Activated CD8-positive, alpha-beta memory T cell treated with anti-CD3 and anti-CD28 coated beads, Interleukin-2, amount 50 U/mL, for 48 hours (primary cell): ENCODE measurements at regions not wholly inside any gene's neighbourhood (a gene's known extent, or its start where the extent isn't known, plus 50 kb on each side); places are given as distances from the start of the nearest gene placed in this dataset.

Experiments
- DNase-seq: peaks from one replicate; pipeline ENCODE4 v3.0.0-alpha.2; 2020

DNA sequence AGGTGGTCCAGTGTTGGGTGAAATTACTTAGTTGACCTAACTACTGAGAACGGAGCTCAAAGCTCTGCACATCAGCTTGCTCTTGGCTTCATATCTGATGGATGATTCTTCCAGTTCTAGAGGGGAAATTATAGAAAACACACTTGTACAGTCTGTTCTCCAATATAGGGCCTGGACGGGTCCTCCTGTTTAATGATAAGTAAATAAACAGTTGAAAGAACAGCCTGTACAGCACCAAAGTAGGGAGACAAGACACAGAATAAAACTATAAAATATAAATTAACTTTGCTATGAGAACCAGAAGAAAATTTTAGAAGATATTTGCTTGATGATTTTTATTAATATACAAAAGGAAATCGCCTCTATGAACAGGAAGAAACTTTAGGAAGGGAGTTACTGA lies 271.7 kb downstream of the STK31 start:
- no peak for DNase-seq

DNA sequence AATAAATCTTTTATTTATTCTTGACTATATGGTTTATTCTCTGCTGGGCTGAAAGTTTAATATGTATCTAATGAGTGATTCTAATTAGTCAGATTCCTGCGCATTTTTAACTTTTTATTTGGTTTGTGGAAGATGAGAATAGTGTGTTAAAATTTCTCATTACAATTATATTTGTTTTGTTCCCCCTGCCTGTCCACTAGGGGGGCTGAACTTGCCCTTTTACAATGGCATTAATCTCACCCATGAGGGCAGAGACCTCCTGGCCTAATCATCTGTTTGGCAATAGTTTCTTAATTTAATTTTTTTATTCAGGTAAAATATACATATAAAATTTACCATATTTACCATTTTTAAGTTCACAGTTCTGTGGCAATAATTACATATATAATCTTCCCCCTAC lies 278.5 kb upstream of the NPY start:
- no peak for DNase-seq

DNA sequence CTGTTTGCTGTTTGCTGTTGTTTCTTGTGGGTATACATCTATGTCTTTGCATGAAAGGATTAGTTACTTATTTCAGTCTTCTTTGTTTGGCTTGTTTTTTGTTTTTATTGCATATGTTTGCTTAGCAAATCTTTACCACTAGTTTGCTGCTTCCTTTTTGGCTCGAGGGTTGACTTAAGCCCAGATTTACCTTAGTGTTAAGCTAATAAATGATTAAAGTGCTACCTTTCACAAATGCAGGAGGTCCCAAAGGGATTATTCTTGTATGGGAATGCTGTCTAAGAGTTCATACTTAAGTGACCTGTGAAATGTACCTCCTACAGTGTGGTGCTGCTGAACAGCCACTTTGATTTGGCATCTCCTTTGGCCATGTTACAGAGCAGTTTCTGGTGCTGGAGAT lies 273.5 kb upstream of the NPY start:
- no peak for DNase-seq

DNA sequence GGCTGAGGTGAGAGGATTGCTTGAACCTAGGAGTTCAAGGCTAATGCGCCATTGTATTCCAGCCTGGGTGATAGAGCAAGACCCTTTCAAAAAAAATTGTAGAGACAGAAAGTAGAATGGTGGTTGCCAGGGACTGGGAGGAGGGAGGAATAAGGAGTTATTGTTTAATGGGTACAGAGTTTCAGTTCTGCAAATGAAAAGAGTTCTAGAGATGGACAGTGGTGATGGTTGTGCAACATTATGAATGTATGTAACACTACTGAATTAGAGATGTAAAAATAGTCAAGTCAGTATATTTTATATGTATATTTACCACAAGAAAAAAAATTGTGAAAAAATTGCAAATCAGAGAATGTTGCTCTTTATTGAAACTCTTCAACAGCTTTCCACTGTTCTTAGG lies 266.5 kb upstream of the NPY start:
- DNase-seq = no peak

DNA sequence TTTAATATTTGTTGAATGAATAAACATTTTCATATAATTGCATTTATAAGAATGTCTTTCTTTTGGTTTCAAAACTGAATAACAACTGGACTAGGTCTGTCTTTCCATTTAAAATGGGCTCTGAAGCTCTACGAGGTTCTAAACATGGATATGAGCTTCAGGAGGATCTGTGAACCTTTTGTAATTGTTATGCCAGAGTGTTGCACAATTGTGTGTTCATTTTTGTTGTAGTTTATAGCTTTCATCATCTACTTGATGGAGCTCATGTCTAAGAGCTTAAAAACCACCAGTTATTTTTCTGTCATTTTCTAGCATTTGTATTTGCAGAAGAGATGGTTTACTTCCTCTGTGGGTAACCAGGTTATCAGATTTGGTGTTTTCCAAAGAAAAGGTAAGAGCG lies 265.7 kb upstream of the NPY start:
- DNase-seq = no peak

DNA sequence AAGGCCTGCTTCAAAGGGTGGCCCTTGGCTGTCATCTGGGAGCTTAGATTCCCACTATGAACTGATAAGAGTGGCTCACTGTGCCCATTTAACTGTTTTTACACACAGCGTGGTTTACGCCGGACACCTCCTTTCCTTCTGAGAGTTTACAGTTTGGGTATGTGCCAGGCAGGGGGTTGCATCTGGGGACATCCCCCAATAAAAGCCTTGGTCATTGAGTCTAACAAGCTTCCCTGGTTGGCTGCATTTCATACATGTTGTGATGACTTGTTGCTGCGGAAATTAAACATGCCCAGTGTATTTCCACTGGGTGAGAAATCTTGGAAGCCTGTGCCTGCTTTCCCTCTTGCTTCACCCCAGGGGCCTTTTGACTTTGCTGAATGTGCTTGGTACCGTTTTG lies 264.1 kb upstream of the NPY start:
- DNase-seq = no peak

DNA sequence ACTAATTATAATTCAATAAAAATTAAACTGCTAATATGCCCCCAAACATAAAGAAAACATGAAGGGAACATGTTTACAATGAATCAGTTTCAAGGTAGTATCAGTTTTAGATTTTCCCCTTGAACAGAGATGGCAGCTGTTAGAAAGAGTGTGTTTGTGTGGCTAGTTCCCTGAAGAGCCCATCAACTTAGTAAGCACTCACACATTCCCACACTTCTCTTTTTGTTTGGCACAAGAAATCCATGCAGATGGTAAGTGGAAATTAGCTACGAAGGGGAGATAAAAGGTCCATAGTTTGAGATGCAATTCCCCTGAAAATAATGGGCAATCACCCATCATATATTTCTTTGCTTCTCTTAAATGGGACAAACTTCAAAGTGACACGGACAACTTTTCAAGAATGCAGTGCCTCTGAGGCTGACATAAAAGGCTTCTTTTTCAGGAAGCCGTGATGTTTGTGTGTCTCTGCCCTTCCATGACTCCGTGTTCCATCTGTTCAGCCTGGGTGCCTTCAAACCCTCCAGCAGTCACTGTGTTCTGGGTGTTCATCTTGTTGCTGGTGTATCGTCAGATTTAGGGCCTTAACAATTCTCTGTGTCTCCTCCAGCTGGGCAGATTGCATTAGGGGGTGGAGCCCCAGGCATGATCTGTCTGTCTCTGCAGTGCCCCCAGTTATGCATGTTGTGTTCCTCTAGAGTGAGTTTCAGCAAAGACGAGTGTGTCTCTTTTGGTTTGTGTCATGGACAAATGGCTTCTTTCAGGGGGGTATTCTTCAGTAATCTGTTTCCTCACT lies 259.5 kb upstream of the NPY start:
- DNase-seq = no peak

DNA sequence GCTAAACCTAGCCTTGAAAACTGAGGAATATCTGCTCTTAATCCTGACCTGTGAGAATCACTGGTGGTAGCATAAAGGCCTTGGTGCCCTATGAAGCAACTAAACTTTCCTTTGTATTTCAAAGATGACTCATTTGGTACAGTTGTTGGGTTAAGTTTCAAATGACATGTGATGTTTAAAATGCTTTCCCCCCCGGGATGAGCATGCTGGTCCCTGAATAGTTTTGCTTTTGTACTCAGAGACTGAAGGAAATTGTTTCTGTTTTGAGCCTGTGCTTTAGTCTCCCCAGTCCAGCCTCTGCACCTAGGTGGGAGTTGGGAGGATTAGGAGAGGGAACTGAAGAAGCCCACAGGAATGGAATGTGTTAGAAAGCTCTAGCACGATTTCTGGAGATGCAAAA lies 258.9 kb upstream of the NPY start:
- DNase-seq = no peak

DNA sequence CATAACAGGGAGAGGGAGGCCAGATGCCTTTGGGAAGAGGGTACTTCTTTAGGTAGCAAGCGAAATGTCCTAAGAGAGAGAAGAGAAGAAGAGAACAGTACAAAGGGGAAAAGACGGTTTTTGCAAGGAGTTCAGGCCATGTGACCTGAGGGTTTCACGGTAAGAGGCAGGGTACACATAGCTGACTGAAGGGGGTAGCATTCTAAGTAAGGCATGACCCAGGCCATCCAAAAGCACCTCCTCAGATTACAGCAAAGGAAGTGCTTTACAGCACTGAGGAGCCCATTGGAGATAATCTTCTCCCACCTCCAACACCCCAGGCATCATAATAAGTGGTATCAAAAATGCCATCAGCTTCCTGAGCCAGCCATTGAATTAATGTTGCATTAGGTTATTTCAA lies 258.2 kb upstream of the NPY start:
- DNase-seq = no peak

DNA sequence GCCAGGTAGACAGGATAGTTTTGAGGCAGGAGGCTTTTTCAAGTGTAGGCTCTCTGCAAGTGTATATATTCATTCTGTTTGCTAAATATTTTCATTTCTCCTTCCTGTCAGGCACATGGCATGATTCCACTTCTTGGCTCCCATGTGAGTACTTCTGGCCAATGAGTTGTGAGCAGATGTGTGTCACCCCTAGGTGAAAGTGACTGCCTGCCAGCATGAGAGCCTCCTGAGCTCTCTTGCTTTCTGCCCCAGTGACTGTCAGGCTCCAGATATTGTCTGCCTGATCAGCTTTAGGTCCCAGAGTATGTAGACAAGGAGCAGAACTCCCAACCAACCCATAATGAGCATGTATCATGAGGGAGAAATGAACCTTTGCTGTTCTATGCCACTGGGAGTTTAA lies 257.6 kb upstream of the NPY start:
- DNase-seq = no peak

DNA sequence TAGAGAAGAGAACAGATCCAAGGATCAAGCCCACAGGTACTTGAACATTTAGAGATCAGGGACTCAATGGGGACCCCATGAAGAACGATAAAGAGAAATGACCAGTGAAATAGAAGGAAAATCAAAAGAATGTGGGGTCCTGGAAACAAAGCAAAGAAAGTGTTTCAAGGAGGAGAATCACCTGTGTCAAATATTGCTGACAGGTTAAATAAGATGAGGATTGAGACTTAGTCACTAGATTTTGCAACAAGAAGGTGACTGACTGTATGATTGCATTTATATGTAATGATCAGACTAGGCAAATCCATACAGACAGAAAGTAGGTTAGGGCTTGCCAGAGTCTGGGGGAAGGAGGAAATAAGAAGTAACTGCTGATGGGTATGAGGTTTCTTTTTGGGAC lies 254.9 kb upstream of the NPY start:
- no peak for DNase-seq

DNA sequence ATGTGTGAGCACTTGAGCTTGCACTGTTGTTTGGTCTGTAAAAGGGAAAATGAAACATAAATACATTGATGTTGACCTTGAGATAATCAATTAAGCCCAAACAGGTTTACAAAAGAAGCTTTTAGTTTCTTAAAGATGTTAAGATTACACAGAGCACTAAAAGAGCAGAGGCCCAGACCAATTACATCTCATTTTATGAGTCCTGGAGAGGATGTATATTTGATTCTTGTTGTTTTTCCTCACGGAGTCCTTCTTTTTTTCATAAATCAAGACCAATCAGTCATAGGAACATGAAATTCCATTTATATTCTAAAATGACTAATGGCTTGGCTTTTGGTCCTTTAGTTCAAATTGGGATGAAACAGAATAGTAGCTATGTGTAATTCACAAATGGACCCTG lies 249.7 kb upstream of the NPY start:
- DNase-seq = no peak

DNA sequence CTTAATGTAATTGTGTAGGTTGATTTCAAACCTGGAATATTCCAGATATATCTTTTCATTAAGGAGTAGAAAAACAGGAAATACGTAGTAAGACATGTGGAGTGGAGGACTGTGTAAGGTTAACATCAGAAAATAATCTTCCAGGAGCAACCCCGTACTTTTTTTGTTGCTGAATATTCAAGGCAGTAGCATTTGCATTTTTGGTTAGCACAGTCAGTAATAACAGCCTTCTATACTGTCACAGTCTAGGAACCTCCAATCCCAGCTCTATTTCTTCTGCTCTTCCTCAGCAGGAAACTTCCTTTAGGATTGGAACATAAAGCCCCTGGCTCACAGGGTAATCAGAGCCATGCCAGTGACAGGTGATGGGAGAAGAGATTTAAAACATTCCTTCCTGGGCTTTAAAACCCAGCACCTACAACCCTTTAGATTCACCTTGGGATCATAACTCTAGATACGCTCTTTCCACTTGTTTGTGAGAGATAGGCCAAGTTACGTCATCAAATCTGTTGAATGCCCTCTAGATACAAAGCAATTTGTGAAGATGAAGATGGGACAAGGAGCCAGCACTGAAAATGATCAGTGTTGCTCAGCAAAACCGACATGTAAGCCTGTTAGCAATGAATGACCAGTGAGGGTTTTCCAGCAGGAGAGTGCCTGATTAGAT lies 248.5 kb upstream of the NPY start:
- no peak for DNase-seq

DNA sequence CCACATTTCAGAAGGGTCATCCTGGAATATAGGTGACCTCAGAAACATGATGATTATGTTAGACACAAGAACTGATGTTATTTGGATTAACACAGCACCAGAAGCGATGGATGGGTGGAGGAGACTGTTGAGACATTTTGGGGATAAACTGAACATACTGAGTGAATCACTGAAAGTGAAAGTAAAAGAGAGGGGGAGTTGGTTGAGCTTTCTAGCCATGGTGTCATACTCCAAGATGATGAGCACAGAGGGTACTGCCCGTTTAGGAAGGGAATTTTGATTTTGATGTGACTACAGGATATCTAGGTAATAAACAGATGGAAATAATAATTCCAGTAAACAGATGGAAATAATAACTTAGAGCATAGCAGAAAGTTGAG lies 248.0 kb upstream of the NPY start:
- no peak for DNase-seq

DNA sequence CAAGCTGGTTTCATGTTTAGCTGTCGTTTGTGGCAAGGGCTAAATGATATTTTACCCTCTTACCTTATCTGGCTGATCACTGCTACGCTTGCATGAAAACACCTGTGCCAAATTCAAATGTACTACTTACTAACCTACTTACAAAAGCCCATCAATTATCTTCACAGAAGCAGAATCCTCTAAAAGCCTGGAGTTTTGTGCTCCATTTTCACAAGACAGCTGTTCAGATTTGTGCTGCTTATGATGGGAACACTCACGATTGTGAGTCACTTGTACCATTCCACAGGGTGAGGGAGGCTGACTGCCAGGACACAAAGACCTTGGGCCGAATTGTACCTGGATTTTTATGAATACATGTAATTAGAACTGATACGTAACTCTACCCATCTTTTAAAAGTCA lies 245.0 kb upstream of the NPY start:
- DNase-seq = no peak

DNA sequence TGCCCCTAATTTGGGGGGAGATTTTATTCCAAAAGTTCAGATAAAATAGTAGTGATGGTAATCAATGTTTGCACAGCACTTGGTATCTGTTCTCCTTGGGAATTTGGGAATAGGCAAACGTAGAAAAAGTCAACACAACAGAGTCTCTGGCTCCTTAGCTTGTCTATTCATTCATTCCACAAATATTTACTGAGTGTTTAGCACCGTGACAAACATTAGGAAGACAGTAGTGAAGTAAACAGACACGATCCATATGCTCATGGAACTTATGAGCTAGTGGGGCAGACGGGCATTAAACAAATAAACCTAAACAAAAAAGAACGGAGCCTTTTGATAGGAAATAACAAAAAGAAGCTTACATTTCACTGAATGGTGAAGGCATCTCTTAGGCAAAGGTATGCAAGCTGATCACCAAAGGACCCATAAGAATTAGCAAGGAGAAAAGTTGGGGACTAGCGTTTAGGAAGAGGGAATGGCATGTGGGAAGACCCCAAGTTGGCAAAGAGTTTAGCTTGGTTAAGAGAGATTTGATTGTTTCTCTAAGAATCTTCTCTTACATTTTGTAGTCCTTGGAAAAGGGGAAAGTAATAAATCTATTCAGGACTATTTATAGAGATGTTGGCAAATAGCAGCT lies 243.9 kb upstream of the NPY start:
- DNase-seq = no peak

DNA sequence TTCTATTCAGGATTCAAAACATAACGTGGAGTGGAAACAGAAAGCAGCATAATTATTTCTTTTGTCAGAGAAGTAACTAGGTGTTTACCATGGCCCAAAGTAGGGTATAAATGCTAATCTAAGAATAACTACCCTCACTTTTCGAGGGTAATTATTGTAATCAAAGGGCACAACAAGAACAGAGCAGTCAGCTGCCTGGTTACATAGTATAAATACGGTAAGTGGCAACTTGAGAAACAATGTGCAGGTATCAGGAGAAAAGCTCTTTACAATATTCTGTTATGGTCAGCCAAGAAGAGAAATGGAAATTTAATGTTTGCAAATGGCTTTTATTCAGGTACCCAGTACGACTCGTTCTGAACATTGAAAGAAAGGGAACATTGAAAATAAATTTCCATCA lies 242.0 kb upstream of the NPY start:
- no peak for DNase-seq

DNA sequence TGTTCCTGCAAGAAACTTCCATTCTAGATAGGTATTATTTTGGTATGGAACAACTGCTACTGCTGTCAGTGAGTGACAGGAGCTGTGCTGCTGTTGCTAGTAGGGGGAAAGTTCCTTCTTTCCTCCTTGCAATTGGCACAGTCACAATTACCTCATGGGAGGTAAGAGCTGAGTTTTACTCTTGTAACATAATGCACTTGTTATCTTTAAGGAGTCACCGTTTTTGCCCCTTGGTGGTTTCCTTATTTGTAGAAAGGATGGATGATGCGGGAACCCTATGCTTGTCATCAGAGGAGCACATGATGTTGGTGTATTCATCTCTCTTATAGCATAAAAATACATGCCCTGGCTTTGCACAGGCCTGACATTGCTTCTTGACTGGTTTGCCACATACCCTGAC lies 234.7 kb upstream of the NPY start:
- DNase-seq = no peak

DNA sequence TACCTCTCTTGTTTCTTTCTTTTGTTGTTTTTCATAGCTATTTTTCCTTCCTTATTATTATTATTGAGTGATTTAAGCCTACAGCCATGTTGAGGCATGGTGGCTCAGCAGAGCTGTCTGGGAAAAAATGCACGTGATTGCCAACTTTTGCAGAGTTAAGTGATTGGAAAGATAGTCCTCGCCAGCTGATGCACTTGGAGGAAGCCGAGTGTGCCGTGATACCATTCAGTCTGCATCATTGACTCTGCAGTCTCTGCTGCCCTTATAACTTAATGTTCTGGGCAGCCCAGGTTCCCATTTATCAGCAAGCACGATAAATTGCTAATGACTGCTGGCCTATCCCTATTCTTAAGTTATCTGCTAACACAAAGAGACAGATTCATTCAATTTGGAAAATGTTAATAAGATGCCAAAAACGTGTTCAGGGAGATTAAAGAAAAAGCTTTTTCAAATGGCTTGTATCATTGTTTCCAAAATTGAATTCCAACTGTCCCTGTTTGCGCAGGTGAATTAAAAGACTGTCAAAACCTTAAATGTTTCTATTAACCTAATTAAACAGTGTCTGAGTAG lies 232.9 kb upstream of the NPY start:
- no peak for DNase-seq

DNA sequence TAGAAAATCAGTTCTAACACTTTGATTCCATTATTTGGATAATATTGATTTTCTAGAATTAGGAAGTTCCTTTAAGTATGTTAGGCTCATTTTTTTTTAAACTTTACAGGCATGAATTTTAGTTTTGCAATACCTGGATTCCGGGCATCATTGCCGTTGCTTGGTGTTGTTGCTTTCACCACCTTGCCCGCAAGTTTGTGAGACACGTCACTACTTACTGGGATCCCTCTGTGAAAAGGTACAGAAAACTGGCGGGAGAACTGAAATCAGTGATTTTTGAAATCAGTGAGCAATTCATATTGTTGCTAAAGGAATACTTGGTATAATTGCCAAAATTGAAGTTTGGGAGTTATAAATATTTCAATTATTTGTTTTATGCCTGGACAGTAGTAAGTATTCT lies 232.3 kb upstream of the NPY start:
- DNase-seq = no peak

DNA sequence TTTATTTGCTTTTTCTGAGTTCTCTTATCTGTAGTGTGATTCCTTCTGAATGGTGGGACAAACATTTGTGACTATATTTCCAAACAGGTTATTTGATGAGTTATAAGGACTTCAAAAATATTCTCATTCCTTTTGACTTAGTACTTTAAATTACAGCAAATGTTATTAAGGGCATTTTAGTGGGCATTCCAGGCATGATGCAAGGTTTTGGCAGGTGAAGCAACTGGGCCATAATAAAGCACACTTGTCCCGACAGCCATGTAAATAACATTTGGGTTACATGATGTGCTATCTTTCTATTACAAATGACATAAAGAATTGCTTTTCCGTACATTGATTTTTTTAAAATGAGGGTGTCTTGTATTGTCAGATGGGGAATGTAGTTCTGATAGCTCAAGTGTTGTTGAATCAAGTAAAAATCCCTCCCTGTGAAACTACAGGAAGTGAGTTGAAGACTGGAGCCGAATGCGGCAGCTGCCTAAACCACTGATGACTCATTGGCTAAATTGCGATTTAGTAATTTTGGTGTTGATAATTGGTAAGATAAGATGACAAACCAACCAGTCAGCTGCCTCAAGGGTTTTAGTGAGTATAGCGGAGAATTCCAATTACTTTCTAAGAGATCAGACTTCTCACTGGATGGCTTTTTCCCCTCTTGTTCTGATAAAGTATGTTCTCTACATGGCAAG lies 231.3 kb upstream of the NPY start:
- no peak for DNase-seq

DNA sequence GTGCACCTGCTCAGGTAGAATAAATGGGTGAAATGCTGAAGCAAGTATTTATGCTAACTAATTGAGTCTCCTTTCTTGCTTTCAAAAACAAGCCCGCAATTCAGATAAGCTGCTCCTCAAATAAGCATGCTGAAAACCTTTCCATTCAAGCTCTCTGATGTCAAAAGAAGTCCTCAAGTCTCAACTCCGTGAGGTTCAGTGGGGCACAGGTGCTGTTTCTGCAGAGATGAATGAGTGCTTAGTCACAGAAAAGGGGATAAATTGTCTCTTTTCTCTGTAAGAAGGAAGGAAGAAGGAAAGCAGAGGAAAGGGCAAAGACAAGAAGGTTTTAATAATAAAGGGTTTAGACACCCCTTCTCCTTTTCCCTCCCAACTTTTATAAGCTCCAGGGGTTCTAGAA lies 229.8 kb upstream of the NPY start:
- DNase-seq = no peak

DNA sequence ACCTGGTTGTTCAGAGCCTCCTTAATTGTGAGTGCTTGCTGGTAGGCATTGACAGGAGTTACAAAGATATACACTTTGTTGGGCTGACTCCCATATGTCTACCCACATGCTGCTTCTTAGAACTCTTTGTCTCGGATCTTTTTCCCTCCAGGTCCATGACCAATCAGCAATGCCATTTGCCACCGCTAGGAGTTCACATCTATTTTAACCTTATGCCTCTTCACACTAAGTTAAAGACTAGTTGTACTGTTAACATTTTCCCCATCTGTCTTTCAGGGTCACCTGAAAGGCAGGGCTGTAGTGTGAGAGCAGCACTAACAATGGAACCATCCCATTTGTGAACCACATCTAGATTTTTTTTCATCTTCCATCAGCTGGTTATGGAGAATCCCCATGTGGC lies 226.7 kb upstream of the NPY start:
- DNase-seq = no peak

DNA sequence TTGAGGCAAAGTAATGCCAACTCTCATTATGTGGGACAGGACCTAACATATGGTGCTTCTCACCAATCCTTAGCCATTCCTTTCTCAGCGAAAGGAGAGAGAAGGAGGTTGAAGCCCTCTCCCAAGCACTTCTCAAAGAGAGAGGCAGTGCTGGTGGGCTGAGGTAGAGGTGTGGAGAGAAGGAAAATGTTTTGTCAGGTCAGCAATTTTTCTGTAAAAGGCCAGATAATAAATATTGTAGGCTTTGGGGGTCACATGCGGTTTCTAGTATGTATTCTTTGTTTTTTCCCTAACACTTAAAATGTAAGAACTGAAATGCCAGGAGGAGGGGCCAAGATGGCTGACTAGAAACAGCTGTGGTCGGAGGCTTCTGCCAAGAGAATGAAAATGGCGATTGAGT lies 225.0 kb upstream of the NPY start:
- no peak for DNase-seq
